Breast epithelium (tissue), 4 donors: ENCODE measurements at regions not wholly inside any gene's neighbourhood (a gene's known extent, or its start where the extent isn't known, plus 50 kb on each side); places are given as distances from the start of the nearest gene placed in this dataset.

Experiments used
- DNase-seq, 2 donors: peaks; one replicate each; pipeline ENCODE4 v3.0.0-alpha.2; 2019; ENCODE audit warnings: low spot score in 2 of 2
- H3K27ac ChIP-seq, 2 donors: fragments of 200-600 bp; sonication (generic) in 1 of 2; one replicate each; pipeline ENCODE4 v1.5.1; 2016 to 2019; ENCODE audit warnings: mild to moderate bottlenecking in 1 of 2
- H3K27me3 ChIP-seq, 2 donors: fragments of 200-600 bp; sonication (generic) in 1 of 2; one replicate each; pipeline versions ENCODE4 v1.5.1 to v1.6.0; 2017 to 2019; ENCODE audit warnings: control low read depth in 1 of 2, mild to moderate bottlenecking in 1 of 2
- H3K36me3 ChIP-seq: fragments of 200-600 bp; one replicate; pipeline ENCODE4 v1.5.1; 2019
- H3K4me1 ChIP-seq, 2 donors: fragments of 200-600 bp; sonication (generic); one replicate each; pipeline ENCODE4 v1.5.1; 2016 to 2019; ENCODE audit warnings: control low read depth in 1 of 2
- H3K4me3 ChIP-seq, 3 donors: fragments of 200-600 bp; sonication (generic); 1 replicate in 2 of 3; 2 replicates in 1 of 3; pipeline ENCODE4 v1.5.1; 2016 to 2019; ENCODE audit warnings: mild to moderate bottlenecking in 3 of 3, moderate library complexity in 2 of 3
- H3K9me3 ChIP-seq, 2 donors: fragments of 200-600 bp; sonication (generic) in 1 of 2; one replicate each; pipeline ENCODE4 v1.5.1; 2016 to 2019; ENCODE audit warnings: control low read depth in 1 of 2
- CTCF ChIP-seq, 3 donors: fragments of 450-650 bp; IDR thresholded peaks; one replicate each; pipeline ENCODE4 v1.5.1; 2016 to 2017; ENCODE audit warnings: antibody characterized with exemption in 3 of 3, mild to moderate bottlenecking in 3 of 3, moderate library complexity in 3 of 3
- POLR2A ChIP-seq: fragments of 450-650 bp; IDR thresholded peaks from one replicate; pipeline ENCODE4 v1.6.1; 2016; ENCODE audit warnings: antibody characterized with exemption, mild to moderate bottlenecking, moderate library complexity
- POLR2AphosphoS5 ChIP-seq, 3 donors: sonication (generic); formaldehyde crosslinking; IDR thresholded peaks; one replicate each; pipeline ENCODE4 v1.6.1; 2017; ENCODE audit warnings: antibody characterized with exemption in 3 of 3
- intact Hi-C: fragments of 100-400 bp; cut with DNase I; formaldehyde crosslinking; loops from one replicate; pipeline ENCODE4 v1.15.1; 2023; ENCODE audit warnings: low total_unique reads

DNA sequence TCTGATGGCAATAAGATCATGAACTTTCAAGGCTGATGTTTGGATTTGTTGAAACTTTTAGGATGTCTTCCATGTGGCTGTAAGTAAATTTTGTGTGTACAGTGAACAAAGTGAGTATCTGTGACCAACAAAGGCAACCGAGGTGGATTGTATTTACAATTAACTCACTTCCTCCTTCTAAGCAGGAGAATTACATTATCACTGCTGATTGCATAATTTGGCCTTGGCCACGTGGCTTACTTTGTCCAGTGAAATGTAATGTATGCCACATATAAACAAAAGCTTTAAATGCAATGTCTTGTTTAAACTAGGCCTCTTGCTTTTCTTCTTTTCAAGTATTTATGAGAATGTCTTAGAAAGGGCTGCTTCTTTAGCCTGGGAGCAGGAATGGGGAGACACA is 66.3 kb upstream of the MAD2L1 start:
- no peak for DNase-seq
- no peaks in the 10 kb centered on the region for H3K9me3 ChIP-seq
- H3K27me3 ChIP-seq: no peaks in the 10 kb centered on the region
- H3K36me3 ChIP-seq: no peaks in the 10 kb centered on the region
- no peaks in the 10 kb centered on the region for H3K4me1 ChIP-seq
- intact Hi-C loops: no loop called here
- H3K27ac ChIP-seq: no peak overlapping the region
- TF ChIP-seq POLR2AphosphoS5 (IDR thresholded peaks at IDR 0.05) (no peak), POLR2A (no peak), CTCF (IDR thresholded peaks at IDR 0.05) (no peak)
- H3K4me3 ChIP-seq: no peak overlapping the region

DNA sequence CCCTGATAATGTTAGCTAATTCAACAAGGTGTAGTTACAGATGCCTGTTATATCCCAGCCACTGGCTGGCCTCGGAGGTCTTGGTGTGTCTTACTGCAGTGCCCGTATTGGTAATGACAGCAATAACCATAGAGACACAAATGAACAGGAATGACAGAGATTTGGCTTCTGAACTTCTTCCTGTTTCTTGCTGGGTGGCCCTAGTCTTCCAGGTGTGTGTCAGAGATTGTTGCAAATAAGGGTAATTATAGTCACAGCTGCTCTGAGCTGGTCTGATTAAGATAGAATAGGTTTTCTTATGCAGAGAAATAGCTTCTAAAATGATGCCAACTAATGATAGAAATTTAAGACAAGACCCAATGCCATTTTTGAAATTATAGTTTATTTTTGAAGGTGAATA is 64.1 kb upstream of the MAD2L1 start:
- no peaks in the 10 kb centered on the region for H3K4me1 ChIP-seq
- intact Hi-C loops: no loop called here
- no peak overlapping the region for H3K27ac ChIP-seq
- H3K27me3 ChIP-seq: no peaks in the 10 kb centered on the region
- DNase-seq: no peak
- TF ChIP-seq POLR2A (no peak), CTCF (IDR thresholded peaks at IDR 0.05) (no peak), POLR2AphosphoS5 (IDR thresholded peaks at IDR 0.05) (no peak)
- no peaks in the 10 kb centered on the region for H3K9me3 ChIP-seq
- H3K4me3 ChIP-seq: no peak overlapping the region
- no peaks in the 10 kb centered on the region for H3K36me3 ChIP-seq
